HG03354 (cell line): ENCODE measurements at regions not wholly inside any gene's neighbourhood (a gene's known extent, or its start where the extent isn't known, plus 50 kb on each side); places are given as distances from the start of the nearest gene placed in this dataset.
"Not testable (repeated sequence)": the region's sequence is repeated elsewhere in the genome, so short reads cannot be mapped to it uniquely, and the experiment has no call there.

Experiments
- ATAC-seq: cut with Tn5 transposase; IDR thresholded peaks from one replicate; pipeline ENCODE4 v1.9.1; 2021; ENCODE audit warnings: mild to moderate bottlenecking; ENCODE audit not compliant: unreplicated experiment, poor library complexity, severe bottlenecking

DNA sequence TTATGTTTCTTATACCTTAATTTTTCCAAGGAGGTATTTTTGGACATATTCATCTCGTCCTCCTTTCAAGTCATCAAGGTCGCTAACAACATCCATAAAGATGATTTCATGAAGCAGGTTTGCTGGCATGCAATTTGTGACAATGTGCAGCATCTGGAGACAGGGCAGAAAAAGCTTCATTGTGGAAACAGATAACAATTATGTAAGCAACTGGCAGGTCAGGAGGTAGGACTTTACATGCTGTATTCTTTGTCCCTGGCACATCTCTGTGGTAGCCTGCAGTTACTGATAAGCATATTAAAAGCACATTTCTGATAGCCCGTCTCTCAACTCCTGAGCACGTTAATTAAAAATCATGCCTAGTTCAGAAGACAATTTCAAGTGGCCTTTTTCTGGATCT, 156.8 kb downstream of the LEPR start:
- ATAC-seq: no peak

DNA sequence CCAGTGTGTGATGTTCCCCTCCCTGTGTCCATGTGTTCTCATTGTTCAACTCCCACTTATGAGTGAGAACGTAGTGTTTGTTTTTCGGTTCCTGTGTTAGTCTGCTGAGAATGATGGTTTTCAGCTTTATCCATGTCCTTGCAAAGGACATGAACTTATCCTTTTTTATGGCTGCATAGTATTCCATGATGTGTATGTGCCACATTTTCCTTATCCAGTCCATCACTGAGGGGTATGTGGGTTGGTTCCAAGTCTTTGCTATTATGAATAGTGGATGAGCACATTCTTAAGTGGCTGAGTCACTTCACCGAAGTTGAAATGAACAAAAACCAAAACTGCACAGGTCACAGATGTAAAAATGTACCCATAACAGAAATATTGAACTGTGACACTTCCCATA, 157.5 kb downstream of the LEPR start:
- not testable (repeated sequence) for ATAC-seq

DNA sequence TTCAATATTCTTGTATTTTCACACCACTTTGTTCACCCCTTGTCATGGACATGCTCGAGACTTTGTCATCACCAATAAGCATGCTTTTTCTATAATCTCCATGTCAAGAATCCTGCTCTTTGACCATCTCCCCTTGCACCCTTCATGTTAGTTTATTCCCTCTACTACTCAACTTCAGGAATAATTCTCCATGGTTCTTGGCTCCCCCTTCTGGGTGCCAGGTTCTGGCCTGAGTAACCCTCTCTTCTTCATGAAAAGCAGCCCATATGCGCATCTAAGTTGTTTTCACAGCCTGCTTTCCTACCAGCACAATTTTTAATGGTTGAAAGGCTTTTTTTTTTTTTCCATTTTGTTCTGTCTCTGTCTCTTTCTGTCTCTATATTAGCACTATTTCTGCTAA, 160.7 kb downstream of the LEPR start:
- no peak for ATAC-seq

DNA sequence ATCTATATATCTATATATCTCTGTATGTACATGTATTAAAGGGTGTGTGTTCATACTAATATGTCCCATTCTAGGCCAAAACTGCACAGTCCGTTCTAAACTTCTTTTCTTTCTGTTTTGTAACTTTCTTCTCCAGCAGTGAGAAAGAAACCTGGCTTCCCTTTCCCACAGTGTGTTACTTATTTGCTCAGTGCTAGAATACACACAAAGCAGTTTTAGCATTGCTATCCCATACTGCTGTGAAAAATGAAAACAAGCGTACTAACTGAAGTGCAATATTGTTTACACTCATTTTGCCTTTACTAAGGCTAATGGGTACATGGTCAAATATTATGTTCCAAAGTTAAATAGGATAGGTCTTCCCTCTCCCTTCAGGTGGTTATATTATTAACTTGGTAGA, 163.9 kb downstream of the LEPR start:
- no peak for ATAC-seq

GRCh38 chr1:65590279-65590678, 169.8 kb downstream of the LEPR start:
- no peak for ATAC-seq

GRCh38 chr1:65593516-65593915, 173.0 kb downstream of the LEPR start:
- ATAC-seq: no peak

GRCh38 chr1:65595724-65596123, 175.3 kb downstream of the LEPR start:
- no peak for ATAC-seq

GRCh38 chr1:65596768-65597167, 176.3 kb downstream of the LEPR start:
- no peak for ATAC-seq

DNA sequence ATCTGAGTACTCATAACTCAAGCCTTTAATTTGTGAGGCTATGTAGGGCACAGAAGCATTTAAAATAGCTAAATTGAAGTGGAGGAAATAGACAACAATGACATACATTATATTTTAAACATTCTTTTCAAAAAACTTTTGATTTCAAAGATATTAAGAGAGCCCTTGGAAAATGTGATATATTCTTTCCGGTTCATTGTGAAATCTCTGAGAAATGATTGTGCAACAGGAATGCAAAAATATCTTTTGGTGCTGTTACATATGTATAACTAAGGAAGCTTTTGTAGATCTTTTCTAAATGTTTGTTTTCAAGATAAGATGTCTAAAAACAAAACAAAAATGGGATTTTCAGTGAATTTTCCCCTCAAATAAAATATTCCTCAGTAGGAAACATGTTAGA, 185.2 kb downstream of the LEPR start:
- ATAC-seq: no peak

GRCh38 chr1:65606426-65606825, 186.0 kb downstream of the LEPR start:
- ATAC-seq: no peak

DNA sequence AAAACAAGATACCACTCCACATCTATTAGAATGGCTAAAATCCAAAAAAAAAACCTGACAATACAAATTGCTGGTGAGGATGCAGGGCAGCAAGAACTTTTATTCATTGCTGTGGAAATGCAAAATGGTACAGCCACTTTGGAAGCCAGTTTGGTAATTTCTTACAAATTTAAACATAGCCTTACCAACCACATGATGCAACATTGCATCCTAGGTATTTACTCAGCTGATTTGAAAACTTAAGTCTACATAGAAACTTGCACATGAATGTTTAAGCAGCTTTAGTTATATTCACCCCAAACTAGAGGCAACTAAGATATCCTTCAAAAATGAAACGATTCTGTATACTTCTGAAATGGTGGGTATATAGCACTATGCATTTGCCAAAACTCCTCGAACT, 178.8 kb upstream of the PDE4B start:
- no peak for ATAC-seq

DNA sequence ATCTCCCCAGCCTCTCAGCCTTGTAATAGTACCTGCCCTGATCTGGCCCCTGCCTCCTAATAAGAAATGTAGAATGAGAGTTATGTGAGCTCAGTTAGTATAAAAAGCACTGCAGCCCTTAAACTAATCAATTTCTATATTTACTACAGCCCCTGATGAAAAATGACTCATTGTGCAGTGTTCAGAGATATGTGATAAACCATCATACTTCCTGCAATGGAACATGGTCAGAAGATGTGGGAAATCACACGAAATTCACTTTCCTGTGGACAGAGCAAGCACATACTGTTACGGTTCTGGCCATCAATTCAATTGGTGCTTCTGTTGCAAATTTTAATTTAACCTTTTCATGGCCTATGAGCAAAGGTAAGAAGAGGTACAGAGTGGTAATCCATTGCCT, 176.8 kb upstream of the PDE4B start:
- no peak for ATAC-seq

DNA sequence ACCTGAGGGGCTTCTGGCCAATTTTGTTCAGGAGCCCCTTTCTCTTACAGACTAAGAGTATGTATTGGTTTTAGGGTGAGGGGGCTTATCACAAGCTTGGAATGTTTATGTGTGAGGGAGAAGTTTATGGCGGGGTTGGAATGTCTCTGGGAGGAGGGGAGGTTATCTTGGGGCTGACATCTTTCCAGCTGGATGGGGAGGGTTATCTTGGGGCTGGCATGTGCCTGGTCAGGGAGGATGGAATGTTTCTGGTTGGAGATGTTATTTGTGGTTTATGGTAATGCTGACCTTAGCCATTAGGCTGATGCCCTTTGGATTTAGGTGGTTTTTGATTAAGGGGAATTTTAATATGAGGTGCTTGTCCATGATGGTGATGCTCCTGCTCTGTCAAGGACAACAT, 171.0 kb upstream of the PDE4B start:
- ATAC-seq: not testable (repeated sequence)

- no peak for ATAC-seq
Measured at GRCh38 chr1:65623895-65624294, 168.8 kb upstream of the PDE4B start.

- no peak for ATAC-seq
Measured at GRCh38 chr1:65625528-65625927, 167.2 kb upstream of the PDE4B start.

DNA sequence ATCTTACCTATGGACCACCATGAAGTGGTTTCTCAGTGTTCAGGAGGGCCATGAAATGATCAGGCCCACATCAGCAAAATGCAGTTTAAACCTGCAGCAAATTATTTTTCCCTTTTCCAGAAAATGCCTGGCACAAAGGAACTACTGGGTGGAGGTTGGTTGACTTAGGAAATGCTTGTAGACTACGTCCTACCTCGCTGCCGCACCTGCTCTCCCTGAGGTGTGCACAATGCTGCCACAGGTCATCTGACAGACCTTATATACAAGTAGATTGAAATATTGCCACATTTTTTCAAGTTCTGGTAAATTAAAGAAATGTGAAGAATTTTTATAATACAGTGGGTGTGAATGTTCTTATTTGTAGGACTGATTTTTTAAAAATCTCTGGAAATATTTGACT, 166.7 kb upstream of the PDE4B start:
- no peak for ATAC-seq

DNA sequence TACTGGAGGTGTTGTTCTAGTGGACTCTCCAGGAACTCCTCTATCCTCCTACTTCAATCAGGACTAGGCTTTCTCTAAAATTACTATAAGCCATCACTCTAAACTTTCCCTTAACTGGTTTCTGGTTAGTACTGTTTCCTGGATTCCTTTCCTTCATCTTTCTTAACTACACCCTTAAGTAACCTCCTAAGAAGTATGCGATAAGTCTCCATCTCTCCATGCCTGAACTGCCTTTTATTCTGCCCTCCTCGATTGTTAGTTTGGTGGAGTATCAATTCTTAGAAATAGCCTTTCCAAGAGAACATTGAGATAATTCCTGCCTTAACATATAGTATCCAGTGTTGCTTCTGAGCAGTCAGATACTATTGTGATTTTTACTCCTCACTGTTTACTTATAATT, 162.9 kb upstream of the PDE4B start:
- ATAC-seq: no peak

DNA sequence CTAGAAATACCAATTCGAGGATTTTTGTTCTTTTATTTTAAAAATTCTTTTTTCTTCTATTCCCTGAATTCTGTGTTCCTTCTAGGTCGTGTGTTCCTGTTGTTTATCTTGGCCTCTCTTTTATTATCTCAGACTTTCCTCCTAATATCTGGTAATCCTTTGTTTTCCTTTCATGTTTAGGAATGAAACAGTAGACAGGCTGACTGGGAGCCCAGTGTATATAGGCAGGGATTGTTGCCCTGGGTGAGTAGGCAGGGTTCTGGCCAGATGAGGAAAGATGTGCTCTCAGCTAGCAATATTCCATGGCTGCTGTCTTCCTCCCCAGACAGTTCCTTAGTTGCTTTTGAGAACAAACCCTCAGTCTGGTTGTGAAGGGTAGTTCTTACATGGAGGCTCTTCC, 161.8 kb upstream of the PDE4B start:
- ATAC-seq: no peak

GRCh38 chr1:65632235-65632634, 160.5 kb upstream of the PDE4B start:
- no peak for ATAC-seq

GRCh38 chr1:65640046-65640445, 152.6 kb upstream of the PDE4B start:
- ATAC-seq: no peak

DNA sequence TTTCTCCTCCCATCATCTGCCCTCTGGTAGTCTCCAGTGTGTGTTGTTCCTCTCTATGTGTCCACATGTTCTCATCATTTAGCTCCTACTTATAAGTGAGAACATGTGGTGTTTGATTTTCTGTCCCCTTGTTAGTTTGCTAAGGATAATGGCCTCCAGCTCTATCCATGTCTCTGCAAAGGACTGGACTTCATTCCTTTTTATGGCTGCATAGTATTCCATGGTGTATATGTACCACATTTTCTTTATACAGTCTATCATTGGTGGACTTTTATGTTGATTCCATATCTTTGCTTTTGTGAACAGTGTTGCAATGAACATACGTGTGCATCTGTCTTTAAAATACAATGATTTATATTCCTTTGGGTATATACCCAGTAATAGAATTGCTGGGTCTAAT, 143.5 kb upstream of the PDE4B start:
- ATAC-seq: not testable (repeated sequence)

GRCh38 chr1:65650682-65651081, 142.0 kb upstream of the PDE4B start:
- no peak for ATAC-seq

DNA sequence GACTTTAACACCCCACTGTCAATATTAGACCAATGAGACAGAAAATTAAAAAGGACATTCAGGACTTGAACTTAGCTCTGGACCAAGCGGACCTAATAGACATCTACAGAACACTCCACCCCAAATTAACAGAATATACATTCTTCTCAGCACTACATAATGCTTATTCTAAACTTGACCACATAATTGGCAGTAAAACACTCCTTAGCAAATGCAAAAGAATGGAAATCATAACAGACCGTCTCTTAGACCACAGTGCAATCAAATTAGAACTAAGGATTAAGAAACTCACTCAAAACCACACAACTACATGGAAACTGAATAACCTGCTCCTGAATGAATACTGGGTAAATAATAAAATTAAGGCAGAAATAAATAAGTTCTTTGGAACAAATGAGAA, 138.2 kb upstream of the PDE4B start:
- not testable (repeated sequence) for ATAC-seq
